GM23248 (cell line): ENCODE measurements at regions not wholly inside any gene's neighbourhood (a gene's known extent, or its start where the extent isn't known, plus 50 kb on each side); places are given as distances from the start of the nearest gene placed in this dataset.

ENCODE experiments used
- EZH2 ChIP-seq: fragments of 200-600 bp; sonication (generic); IDR thresholded peaks from 2 replicates; pipeline ENCODE4 v1.6.1; 2018; ENCODE audit warnings: antibody characterized with exemption, mild to moderate bottlenecking; ENCODE audit not compliant: insufficient read depth, poor library complexity, severe bottlenecking
- EZH2phosphoT487 ChIP-seq: fragments of 200-600 bp; sonication (generic); IDR thresholded peaks from 2 replicates; pipeline ENCODE4 v1.6.1; 2018; ENCODE audit warnings: antibody characterized with exemption, moderate library complexity, mild to moderate bottlenecking, low read depth; ENCODE audit not compliant: insufficient read depth

DNA sequence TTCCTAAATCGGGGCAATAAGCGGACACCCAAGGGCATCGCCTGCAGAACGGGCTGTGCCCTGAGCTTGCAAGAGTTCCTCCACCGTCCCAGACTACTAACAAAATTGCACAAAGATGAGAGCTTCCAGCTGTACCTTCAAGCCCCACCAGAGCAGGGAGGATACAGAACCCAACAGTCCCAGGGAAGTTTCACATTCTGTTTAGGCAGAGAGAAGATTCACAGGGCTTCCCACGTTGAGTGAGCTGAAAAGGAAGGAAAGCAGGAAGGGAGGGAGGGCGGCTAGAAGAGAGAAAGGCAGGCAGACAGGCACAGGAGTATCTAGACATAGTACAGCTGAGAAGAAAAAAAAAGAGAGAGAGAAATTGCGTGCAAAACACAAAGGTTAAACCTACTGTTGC, 112.6 kb upstream of the AFDN start:
- TF ChIP-seq EZH2, result no peak
- no peak for TF ChIP-seq EZH2phosphoT487
